GM18520 (cell line): ENCODE measurements at regions not wholly inside any gene's neighbourhood (a gene's known extent, or its start where the extent isn't known, plus 50 kb on each side); places are given as distances from the start of the nearest gene placed in this dataset.

ENCODE experiments used
- ATAC-seq: cut with Tn5 transposase; IDR thresholded peaks from one replicate; pipeline ENCODE4 v1.9.1; 2021; ENCODE audit not compliant: unreplicated experiment

GRCh38 chr6:22925920-22926789 lies 356.8 kb downstream of the HDGFL1 start:
- no peak for ATAC-seq

- ATAC-seq = no peak
Measured at GRCh38 chr6:22926790-22927354, 357.5 kb downstream of the HDGFL1 start.

- ATAC-seq = no peak
Measured at GRCh38 chr6:22928775-22929174, 359.4 kb downstream of the HDGFL1 start.

- ATAC-seq = no peak
Measured at GRCh38 chr6:22929311-22929985, 360.1 kb downstream of the HDGFL1 start.

GRCh38 chr6:22940581-22941290 lies 371.4 kb downstream of the HDGFL1 start:
- no peak for ATAC-seq

- ATAC-seq = no peak
Measured at GRCh38 chr6:22942403-22942802, 373.0 kb downstream of the HDGFL1 start.

GRCh38 chr6:22943327-22943726 lies 374.0 kb downstream of the HDGFL1 start:
- ATAC-seq = no peak

GRCh38 chr6:22949967-22950366 lies 380.6 kb downstream of the HDGFL1 start:
- ATAC-seq = no peak

- ATAC-seq = no peak
Measured at GRCh38 chr6:22952097-22952496, 382.7 kb downstream of the HDGFL1 start.

GRCh38 chr6:22954749-22955385 lies 385.5 kb downstream of the HDGFL1 start:
- no peak for ATAC-seq

- no peak for ATAC-seq
Measured at GRCh38 chr6:22956029-22956681, 386.8 kb downstream of the HDGFL1 start.

GRCh38 chr6:22958677-22959076 lies 389.3 kb downstream of the HDGFL1 start:
- ATAC-seq = no peak

- ATAC-seq = no peak
Measured at GRCh38 chr6:22959571-22959970, 390.2 kb downstream of the HDGFL1 start.

- ATAC-seq = no peak
Measured at GRCh38 chr6:22964334-22964733, 395.0 kb downstream of the HDGFL1 start.

- ATAC-seq = no peak
Measured at GRCh38 chr6:22965889-22966288, 396.5 kb downstream of the HDGFL1 start.

- no peak for ATAC-seq
Measured at GRCh38 chr6:22966691-22967422, 397.5 kb downstream of the HDGFL1 start.

- no peak for ATAC-seq
Measured at GRCh38 chr6:22970004-22970403, 400.6 kb downstream of the HDGFL1 start.

- no peak for ATAC-seq
Measured at GRCh38 chr6:22972771-22973170, 403.4 kb downstream of the HDGFL1 start.

GRCh38 chr6:22975079-22975478 lies 405.7 kb downstream of the HDGFL1 start:
- ATAC-seq = no peak

- ATAC-seq = no peak
Measured at GRCh38 chr6:22980446-22980845, 411.1 kb downstream of the HDGFL1 start.
